Mucosa of descending colon (tissue), 3 donors: ENCODE measurements at regions not wholly inside any gene's neighbourhood (a gene's known extent, or its start where the extent isn't known, plus 50 kb on each side); places are given as distances from the start of the nearest gene placed in this dataset.

Source experiments
- ATAC-seq: fragments of 200-7000 bp; cut with Tn5 transposase; one replicate; pipeline ENCODE4 v1.9.1; 2020; ENCODE audit warnings: mild to moderate bottlenecking, moderate library complexity
- DNase-seq, 3 donors: peaks; one replicate each; pipeline ENCODE4 v3.0.0-alpha.2; 2020
- H3K36me3 ChIP-seq: fragments of 200-600 bp; one replicate; pipeline ENCODE4 v1.8.0; 2021; ENCODE audit warnings: low read depth, mild to moderate bottlenecking
- H3K4me1 ChIP-seq: fragments of 200-600 bp; one replicate; pipeline ENCODE4 v1.8.0; 2021; ENCODE audit warnings: low read depth, mild to moderate bottlenecking
- H3K4me3 ChIP-seq: fragments of 200-600 bp; one replicate; pipeline ENCODE4 v1.8.0; 2021; ENCODE audit warnings: mild to moderate bottlenecking
- H3K9me3 ChIP-seq: fragments of 200-600 bp; one replicate; pipeline ENCODE4 v1.8.0; 2021; ENCODE audit warnings: mild to moderate bottlenecking
- intact Hi-C, 2 donors: fragments of 100-400 bp; cut with DNase I in 1 of 2; cut with micrococcal nuclease in 1 of 2; formaldehyde crosslinking; loops; one replicate each; pipeline versions ENCODE4 v1.11.0 to v1.11.1; 2022; cut with DNase I, micrococcal nuclease
- TF ChIP-seq, protein P1 (sequence below): fragments of 200-600 bp; IDR thresholded peaks from one replicate; pipeline ENCODE4 v1.8.0; 2022; ENCODE audit warnings: antibody characterized with exemption, mild to moderate bottlenecking
- donor health status: DM: no; HTN: no; CAD: no; lungs with moderate emphysema.
- donor health status: DM: no; HTN: no; CAD: no.
- donor health status: DM: no; HTN: yes; CAD: no.

DNA sequence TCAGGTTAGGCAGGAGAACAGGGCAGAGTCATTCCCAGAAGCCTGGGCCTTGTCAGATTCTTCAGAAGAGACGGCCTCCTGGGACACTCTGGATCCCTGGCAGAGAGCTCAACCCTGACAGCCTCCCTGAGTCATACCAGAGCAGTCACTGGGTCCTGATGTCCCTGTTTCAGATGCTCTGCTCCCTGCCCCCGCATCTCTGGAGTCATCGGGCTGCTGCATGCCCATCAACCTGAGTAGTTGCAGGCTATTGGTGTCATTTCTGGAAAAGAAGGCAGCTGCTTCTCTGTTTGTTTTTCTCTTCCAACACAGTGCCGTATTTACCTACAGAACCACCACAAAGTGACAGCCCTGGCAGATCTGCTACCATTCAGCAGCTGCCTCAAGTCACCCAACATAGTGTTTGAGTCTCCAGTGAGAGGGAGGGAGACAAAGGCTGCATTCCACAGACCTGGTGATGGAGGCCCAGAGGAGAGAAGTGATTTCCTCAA, 145.1 kb downstream of the B3GNT2 start:
- intact Hi-C loops: no loop called here
- H3K4me3 ChIP-seq: no peak overlapping the region
- H3K9me3 ChIP-seq: no peaks in the 10 kb centered on the region
- no peaks in the 10 kb centered on the region for H3K4me1 ChIP-seq
- peak; percentile 44 for ATAC-seq
- TF ChIP-seq, protein P1, sequence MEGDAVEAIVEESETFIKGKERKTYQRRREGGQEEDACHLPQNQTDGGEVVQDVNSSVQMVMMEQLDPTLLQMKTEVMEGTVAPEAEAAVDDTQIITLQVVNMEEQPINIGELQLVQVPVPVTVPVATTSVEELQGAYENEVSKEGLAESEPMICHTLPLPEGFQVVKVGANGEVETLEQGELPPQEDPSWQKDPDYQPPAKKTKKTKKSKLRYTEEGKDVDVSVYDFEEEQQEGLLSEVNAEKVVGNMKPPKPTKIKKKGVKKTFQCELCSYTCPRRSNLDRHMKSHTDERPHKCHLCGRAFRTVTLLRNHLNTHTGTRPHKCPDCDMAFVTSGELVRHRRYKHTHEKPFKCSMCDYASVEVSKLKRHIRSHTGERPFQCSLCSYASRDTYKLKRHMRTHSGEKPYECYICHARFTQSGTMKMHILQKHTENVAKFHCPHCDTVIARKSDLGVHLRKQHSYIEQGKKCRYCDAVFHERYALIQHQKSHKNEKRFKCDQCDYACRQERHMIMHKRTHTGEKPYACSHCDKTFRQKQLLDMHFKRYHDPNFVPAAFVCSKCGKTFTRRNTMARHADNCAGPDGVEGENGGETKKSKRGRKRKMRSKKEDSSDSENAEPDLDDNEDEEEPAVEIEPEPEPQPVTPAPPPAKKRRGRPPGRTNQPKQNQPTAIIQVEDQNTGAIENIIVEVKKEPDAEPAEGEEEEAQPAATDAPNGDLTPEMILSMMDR: no peak
- DNase-seq: peak in 1 of 3 donors; percentile 44
- no peaks in the 10 kb centered on the region for H3K36me3 ChIP-seq

DNA sequence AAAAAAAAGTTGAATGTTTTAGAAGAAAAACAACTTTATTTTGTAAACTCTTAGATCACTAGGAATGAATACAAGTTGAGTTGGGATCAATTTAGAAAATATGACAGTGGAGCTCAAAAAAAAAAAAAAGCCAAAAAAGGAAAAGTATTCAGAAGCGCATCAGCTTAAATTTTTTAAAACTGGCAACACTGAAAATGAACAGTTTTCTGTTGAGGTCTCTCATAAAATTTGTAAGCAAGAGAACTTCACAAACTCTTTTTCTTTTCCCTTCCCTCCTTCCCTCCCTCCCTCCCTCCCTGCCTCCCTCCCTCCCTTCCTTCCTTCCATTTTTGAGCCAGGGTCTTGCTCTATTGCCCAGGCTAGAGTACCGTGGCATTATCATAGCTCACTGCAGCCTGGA, 143.9 kb downstream of the B3GNT2 start:
- no peak for ATAC-seq
- DNase-seq: no peak
- TF ChIP-seq, protein P1: no peak
- intact Hi-C loops: no loop called here
- H3K4me1 ChIP-seq: no peaks in the 10 kb centered on the region
- no peaks in the 10 kb centered on the region for H3K36me3 ChIP-seq
- no peak overlapping the region for H3K4me3 ChIP-seq
- H3K9me3 ChIP-seq: no peaks in the 10 kb centered on the region

DNA sequence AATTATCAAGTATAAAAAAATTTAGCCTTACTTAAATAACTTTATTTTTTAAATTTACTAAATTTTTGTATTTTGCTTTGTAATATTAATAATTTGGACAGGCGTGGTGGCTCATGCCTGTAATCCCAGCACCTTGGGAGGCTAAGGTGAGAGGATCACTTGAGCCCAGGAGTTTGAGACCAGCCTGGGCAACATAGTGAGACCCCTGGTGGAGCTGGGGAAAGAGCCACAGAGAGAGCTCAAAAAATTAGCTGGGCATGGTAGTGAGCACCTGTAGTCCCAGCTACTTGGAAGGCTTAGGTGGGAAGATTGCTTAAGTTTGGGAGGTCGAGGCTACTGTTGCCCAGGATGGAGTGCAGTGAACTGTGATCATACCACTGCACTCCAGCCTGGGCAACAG, 143.5 kb downstream of the B3GNT2 start:
- Histone ChIP-seq H3K9me3 (no peaks in the 10 kb centered on the region), H3K36me3 (no peaks in the 10 kb centered on the region), H3K4me3 (no peak overlapping the region), H3K4me1 (no peaks in the 10 kb centered on the region)
- no peak for ATAC-seq
- no peak for DNase-seq
- TF ChIP-seq, protein P1: no peak
- intact Hi-C loops: no loop called here

DNA sequence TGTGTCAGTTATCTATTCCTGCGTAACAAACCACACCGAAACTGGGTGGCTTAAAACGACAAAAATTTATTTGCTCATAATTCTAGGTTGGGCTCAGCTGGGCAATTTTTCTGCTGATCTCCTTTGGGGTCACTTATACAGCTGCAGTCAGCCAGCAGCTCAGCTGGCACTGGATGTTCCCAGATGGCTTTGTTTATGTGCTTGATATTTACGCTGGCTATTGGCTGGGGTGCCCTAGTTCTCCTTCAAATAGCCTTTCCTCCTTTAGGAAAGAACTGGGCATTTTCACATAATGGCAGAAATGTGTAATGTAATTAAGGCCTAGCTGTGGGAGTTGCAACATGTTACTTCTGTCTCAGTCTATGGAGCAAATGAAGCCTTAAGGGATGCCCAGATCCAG, 142.2 kb downstream of the B3GNT2 start:
- Histone ChIP-seq H3K4me1 (no peaks in the 10 kb centered on the region), H3K4me3 (no peak overlapping the region), H3K9me3 (no peaks in the 10 kb centered on the region), H3K36me3 (no peaks in the 10 kb centered on the region)
- DNase-seq (no peak), ATAC-seq (no peak)
- intact Hi-C loops: no loop called here
- TF ChIP-seq, protein P1: no peak

DNA sequence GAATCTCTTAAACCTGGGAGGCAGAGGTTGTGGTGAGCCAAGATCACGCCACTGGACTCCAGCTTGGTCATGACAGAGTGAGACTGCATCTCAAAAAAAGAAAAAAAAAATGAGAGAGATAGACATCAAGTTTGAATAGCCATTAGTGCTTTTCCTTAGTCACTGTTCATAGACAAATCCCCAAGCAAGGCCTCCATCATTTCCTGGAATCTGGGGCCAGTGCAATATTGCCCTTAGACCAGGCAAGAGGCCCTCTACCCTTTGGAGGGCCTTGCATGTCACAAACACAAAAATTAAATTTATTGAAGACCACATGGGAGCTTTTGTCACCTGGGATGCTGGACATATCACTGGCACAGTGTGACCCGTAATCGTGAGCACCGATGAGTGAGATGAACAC, 141.5 kb downstream of the B3GNT2 start:
- H3K4me1 ChIP-seq: no peaks in the 10 kb centered on the region
- no peaks in the 10 kb centered on the region for H3K9me3 ChIP-seq
- H3K4me3 ChIP-seq: no peak overlapping the region
- no peak for DNase-seq
- no peak for ATAC-seq
- intact Hi-C loops: no loop called here
- TF ChIP-seq, protein P1: no peak
- H3K36me3 ChIP-seq: no peaks in the 10 kb centered on the region

DNA sequence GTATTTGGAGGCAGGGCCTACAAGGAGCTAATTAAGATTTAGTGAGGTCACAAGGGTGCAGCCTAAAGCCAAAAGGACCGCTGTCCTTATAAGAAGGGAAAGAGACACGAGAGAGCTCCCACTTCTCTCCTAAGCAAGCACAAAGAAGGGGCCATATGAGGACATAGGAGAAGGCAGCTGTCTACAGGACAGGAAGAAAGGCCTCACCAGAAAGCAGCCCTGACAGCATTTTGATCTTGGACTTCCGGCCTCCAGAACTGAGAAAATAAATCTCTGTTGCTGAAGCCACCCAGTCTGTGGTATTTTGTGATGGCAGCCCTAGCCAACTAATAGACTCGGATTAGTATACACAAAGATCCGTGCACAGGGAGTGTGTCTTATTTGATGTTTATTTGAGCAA, 139.7 kb downstream of the B3GNT2 start:
- intact Hi-C loops: no loop called here
- ATAC-seq (no peak), DNase-seq (no peak)
- TF ChIP-seq, protein P1: no peak
- H3K9me3 ChIP-seq: no peaks in the 10 kb centered on the region
- H3K36me3 ChIP-seq: no peaks in the 10 kb centered on the region
- H3K4me3 ChIP-seq: no peak overlapping the region
- H3K4me1 ChIP-seq: no peaks in the 10 kb centered on the region
